Left lung (tissue), 4 donors: ENCODE measurements at regions not wholly inside any gene's neighbourhood (a gene's known extent, or its start where the extent isn't known, plus 50 kb on each side); places are given as distances from the start of the nearest gene placed in this dataset.

Experiments used
- ATAC-seq: fragments of 200-7000 bp; cut with Tn5 transposase; one replicate; pipeline ENCODE4 v1.9.1; 2020; ENCODE audit warnings: moderate library complexity
- DNase-seq, 4 donors: peaks; one replicate each; pipeline ENCODE4 v3.0.0-alpha.2; 2013 to 2020
- H3K27ac ChIP-seq, 2 donors: fragments of 200-600 bp; sonication (generic) in 1 of 2; one replicate each; pipeline versions ENCODE4 v1.5.0 to v1.8.0; 2020 to 2021
- H3K27me3 ChIP-seq, 2 donors: fragments of 200-600 bp; sonication (generic) in 1 of 2; one replicate each; pipeline versions ENCODE4 v1.5.0 to v1.8.0; 2020 to 2021
- H3K36me3 ChIP-seq, 2 donors: fragments of 200-600 bp; sonication (generic) in 1 of 2; one replicate each; pipeline versions ENCODE4 v1.5.0 to v1.8.0; 2020 to 2021
- H3K4me1 ChIP-seq, 2 donors: fragments of 200-600 bp; one replicate each; pipeline ENCODE4 v1.8.0; 2021
- H3K4me3 ChIP-seq, 2 donors: fragments of 200-600 bp; sonication (generic) in 1 of 2; one replicate each; pipeline versions ENCODE4 v1.5.0 to v1.8.0; 2020 to 2021; ENCODE audit warnings: mild to moderate bottlenecking in 1 of 2
- H3K9me3 ChIP-seq, 2 donors: fragments of 200-600 bp; sonication (generic) in 1 of 2; one replicate each; pipeline versions ENCODE4 v1.5.0 to v1.8.0; 2020 to 2021
- CTCF ChIP-seq, 2 donors: fragments of 200-600 bp; sonication (generic) in 1 of 2; IDR thresholded peaks; one replicate each; pipeline versions ENCODE4 v1.5.0 to v1.8.0; 2021; ENCODE audit warnings: antibody characterized with exemption in 2 of 2
- intact Hi-C, 2 donors: fragments of 100-400 bp; cut with DNase I; formaldehyde crosslinking; loops; one replicate each; pipeline versions ENCODE4 v1.11.2 to v1.14.2; 2022
- donor health status: DM: no; HTN: yes; CAD: no.
- donor health status: DM: no; HTN: no; CAD: no.

DNA sequence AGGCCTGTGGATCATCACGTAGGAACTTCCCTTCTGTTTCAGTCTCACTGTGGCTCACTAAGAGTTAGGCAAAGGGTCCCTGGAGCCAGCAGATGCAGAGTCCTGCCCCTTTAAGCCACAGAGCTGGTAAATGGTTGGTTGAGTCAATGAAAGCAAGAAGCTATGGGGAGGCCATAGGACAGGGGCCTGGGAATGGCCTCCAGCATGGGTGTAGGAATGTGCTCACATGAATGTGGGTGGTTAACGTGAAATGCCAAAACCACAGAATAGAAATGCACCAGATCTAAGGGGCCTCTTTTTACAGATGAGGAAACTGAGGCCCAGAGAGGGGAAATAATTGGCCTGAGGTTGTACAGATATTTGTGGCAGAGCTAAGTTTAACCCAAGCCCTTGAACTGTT lies 150.3 kb downstream of the TLE3 start:
- ATAC-seq (no peak), DNase-seq (no peak)
- no peak for TF ChIP-seq CTCF (IDR thresholded peaks at IDR 0.05)
- H3K27me3 ChIP-seq = no peaks in the 10 kb centered on the region
- no peaks in the 10 kb centered on the region for H3K9me3 ChIP-seq
- no peaks in the 10 kb centered on the region for H3K4me1 ChIP-seq
- no peak overlapping the region for H3K4me3 ChIP-seq
- intact Hi-C loops = no loop called here
- H3K27ac ChIP-seq = no peak overlapping the region
- no peaks in the 10 kb centered on the region for H3K36me3 ChIP-seq

- Histone ChIP-seq H3K36me3 (no peaks in the 10 kb centered on the region), H3K9me3 (no peaks in the 10 kb centered on the region), H3K27ac (no peak overlapping the region), H3K27me3 (no peaks in the 10 kb centered on the region), H3K4me1 (no peaks in the 10 kb centered on the region), H3K4me3 (no peak overlapping the region)
- no peak for TF ChIP-seq CTCF (IDR thresholded peaks at IDR 0.05)
- DNase-seq (no peak), ATAC-seq (no peak)
- intact Hi-C loops = no loop called here
Measured at GRCh38 chr15:69949485-69949884, 148.2 kb downstream of the TLE3 start.

GRCh38 chr15:69951256-69951897 lies 146.3 kb downstream of the TLE3 start:
- DNase-seq (no peak), ATAC-seq (no peak)
- intact Hi-C loops = no loop called here
- Histone ChIP-seq H3K27me3 (no peaks in the 10 kb centered on the region), H3K4me1 (no peaks in the 10 kb centered on the region), H3K4me3 (no peak overlapping the region), H3K36me3 (no peaks in the 10 kb centered on the region), H3K27ac (no peak overlapping the region), H3K9me3 (no peaks in the 10 kb centered on the region)
- TF ChIP-seq CTCF (IDR thresholded peaks at IDR 0.05) = no peak

GRCh38 chr15:69951898-69952555 lies 145.7 kb downstream of the TLE3 start:
- Histone ChIP-seq H3K4me1 (no peaks in the 10 kb centered on the region), H3K27me3 (no peaks in the 10 kb centered on the region), H3K36me3 (no peaks in the 10 kb centered on the region), H3K4me3 (no peak overlapping the region), H3K27ac (no peak overlapping the region), H3K9me3 (no peaks in the 10 kb centered on the region)
- intact Hi-C loops = no loop called here
- ATAC-seq (no peak), DNase-seq (no peak)
- no peak for TF ChIP-seq CTCF (IDR thresholded peaks at IDR 0.05)

DNA sequence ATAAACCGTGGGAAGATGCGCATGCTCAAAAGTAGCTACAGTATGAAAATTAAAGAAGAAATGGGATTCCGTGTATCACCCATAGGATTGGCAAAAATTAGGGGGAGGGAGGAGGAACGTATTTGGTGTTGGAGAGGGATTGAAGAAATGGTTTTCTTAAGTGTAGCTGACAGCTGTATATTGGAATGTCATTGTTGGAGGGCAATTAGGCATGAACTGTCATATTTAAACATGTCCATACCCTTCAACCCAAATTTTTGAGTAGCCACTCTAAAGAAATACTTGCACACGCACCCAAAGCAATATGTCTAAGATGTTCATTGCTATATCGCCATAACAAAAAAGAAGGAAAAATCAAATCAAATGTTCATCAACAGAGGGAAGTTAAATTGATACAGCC lies 144.7 kb downstream of the TLE3 start:
- ATAC-seq (no peak), DNase-seq (no peak)
- H3K27ac ChIP-seq = no peak overlapping the region
- no peaks in the 10 kb centered on the region for H3K9me3 ChIP-seq
- H3K27me3 ChIP-seq = no peaks in the 10 kb centered on the region
- H3K36me3 ChIP-seq = no peaks in the 10 kb centered on the region
- no peaks in the 10 kb centered on the region for H3K4me1 ChIP-seq
- no peak overlapping the region for H3K4me3 ChIP-seq
- no peak for TF ChIP-seq CTCF (IDR thresholded peaks at IDR 0.05)
- intact Hi-C loops = no loop called here
